Transverse colon (tissue), 4 donors: ENCODE measurements at regions not wholly inside any gene's neighbourhood (a gene's known extent, or its start where the extent isn't known, plus 50 kb on each side); places are given as distances from the start of the nearest gene placed in this dataset.
"Not testable (repeated sequence)": the region's sequence is repeated elsewhere in the genome, so short reads cannot be mapped to it uniquely, and the experiment has no call there.

Source experiments
- DNase-seq: peaks from one replicate; pipeline ENCODE4 v3.0.0-alpha.2; 2019
- H3K27ac ChIP-seq, 4 donors: fragments of 200-600 bp; sonication (generic); 2 replicates each; pipeline ENCODE4 v1.5.1; 2016 to 2018; ENCODE audit warnings: inconsistent platforms in 4 of 4
- H3K27me3 ChIP-seq: fragments of 200-600 bp; sonication (generic); 2 replicates; pipeline ENCODE4 v1.5.1; 2017; ENCODE audit warnings: inconsistent platforms
- H3K36me3 ChIP-seq, 4 donors: fragments of 200-600 bp; sonication (generic); 2 replicates each; pipeline ENCODE4 v1.5.1; 2017 to 2019; ENCODE audit warnings: inconsistent platforms in 4 of 4
- H3K4me1 ChIP-seq, 4 donors: fragments of 200-600 bp; sonication (generic); 2 replicates each; pipeline ENCODE4 v1.5.1; 2017 to 2020; ENCODE audit warnings: inconsistent platforms in 4 of 4
- H3K4me3 ChIP-seq, 4 donors: fragments of 200-600 bp; sonication (generic); 1 replicate in 1 of 4; 2 replicates in 3 of 4; pipeline versions ENCODE4 v1.5.1 to v1.6.1; 2017 to 2019; ENCODE audit warnings: inconsistent platforms in 4 of 4
- H3K9me3 ChIP-seq, 2 donors: fragments of 200-600 bp; sonication (generic); 2 replicates each; pipeline ENCODE4 v1.5.1; 2017 to 2019; ENCODE audit warnings: inconsistent platforms in 2 of 2
- CTCF ChIP-seq, 5 experiments: fragments of 200-600 bp in 3 of 5; fragments of 450-650 bp in 2 of 5; sonication (generic) in 3 of 5; IDR thresholded peaks; 1 replicate in 2 of 5; 2 replicates in 3 of 5; pipeline ENCODE4 v1.5.1; 2016 to 2017; ENCODE audit warnings: antibody characterized with exemption in 5 of 5, inconsistent platforms in 3 of 5, mild to moderate bottlenecking in 2 of 5, moderate library complexity in 1 of 5
- EP300 ChIP-seq: sonication (generic); formaldehyde crosslinking; IDR thresholded peaks from one replicate; pipeline ENCODE4 v1.6.1; 2017; ENCODE audit warnings: antibody characterized with exemption, low read depth
- POLR2A ChIP-seq: fragments of 450-650 bp; IDR thresholded peaks from one replicate; pipeline ENCODE4 v1.6.1; 2016; ENCODE audit warnings: antibody characterized with exemption, mild to moderate bottlenecking, moderate library complexity
- POLR2AphosphoS5 ChIP-seq, 3 donors: sonication (generic); formaldehyde crosslinking; IDR thresholded peaks; one replicate each; pipeline ENCODE4 v1.6.1; 2016; ENCODE audit warnings: antibody characterized with exemption in 3 of 3
- WGBS, 2 donors: methylation state at CpG; one replicate each; pipeline ENCODE4 v1.1.5; 2018; ENCODE audit warnings: low coverage in 1 of 2; 5-methylcytosine and 5-hydroxymethylcytosine counted together
- in situ Hi-C, 4 donors: fragments of 200-750 bp; cut with MboI; loops; one replicate each; pipeline versions ENCODE4 v1.15.0 to v1.15.1; 2017; ENCODE audit warnings: low sequenced_read_pairs in 3 of 4, low pct_ligation_motif_present in 1 of 4, low pct_unique_long_range_greater_than_20kb in 1 of 4
- intact Hi-C: fragments of 100-400 bp; cut with DNase I; formaldehyde crosslinking; loops from one replicate; pipeline ENCODE4 v1.15.1; 2023; ENCODE audit warnings: low total_unique reads

- Histone ChIP-seq H3K27ac (no peak overlapping the region), H3K4me3 (no peak overlapping the region), H3K36me3 (no peaks in the 10 kb centered on the region), H3K4me1 (no peaks in the 10 kb centered on the region), H3K27me3 (no peaks in the 10 kb centered on the region), H3K9me3 (peaks cover 0 to 3% of the 10 kb centered on the region in 2 donors)
- no peak for DNase-seq
- WGBS, 2 donors: 73 to 74% methylated on average over 1 of the region's 1 CpG
- TF ChIP-seq EP300 (no peak), CTCF (IDR thresholded peaks at IDR 0.05) (no peak), POLR2AphosphoS5 (IDR thresholded peaks at IDR 0.05) (no peak), POLR2A (no peak)
- intact Hi-C loops (no loop called here), in situ Hi-C loops (no loop called here)
Observed at GRCh38 chr5:101327816-101328215, 424.7 kb upstream of the ST8SIA4 start.

GRCh38 chr5:101326766-101327165 lies 423.7 kb upstream of the ST8SIA4 start:
- in situ Hi-C loops: no loop called here
- no peak for DNase-seq
- H3K36me3 ChIP-seq: no peaks in the 10 kb centered on the region
- H3K27me3 ChIP-seq: no peaks in the 10 kb centered on the region
- H3K9me3 ChIP-seq: peaks cover 0 to 3% of the 10 kb centered on the region in 2 donors
- TF ChIP-seq POLR2AphosphoS5 (IDR thresholded peaks at IDR 0.05) (no peak), CTCF (IDR thresholded peaks at IDR 0.05) (no peak), POLR2A (no peak), EP300 (no peak)
- no peaks in the 10 kb centered on the region for H3K4me1 ChIP-seq
- intact Hi-C loops: no loop called here
- no peak overlapping the region for H3K27ac ChIP-seq
- H3K4me3 ChIP-seq: no peak overlapping the region

GRCh38 chr5:101316401-101316800 lies 413.3 kb upstream of the ST8SIA4 start:
- H3K4me1 ChIP-seq, H3K27me3 ChIP-seq, in situ Hi-C loops, H3K27ac ChIP-seq, intact Hi-C loops, DNase-seq, H3K9me3 ChIP-seq, H3K4me3 ChIP-seq, H3K36me3 ChIP-seq: not testable (repeated sequence)
- 79 to 82% methylated on average over 6 to 7 of the region's 7 CpGs for WGBS, 2 donors

DNA sequence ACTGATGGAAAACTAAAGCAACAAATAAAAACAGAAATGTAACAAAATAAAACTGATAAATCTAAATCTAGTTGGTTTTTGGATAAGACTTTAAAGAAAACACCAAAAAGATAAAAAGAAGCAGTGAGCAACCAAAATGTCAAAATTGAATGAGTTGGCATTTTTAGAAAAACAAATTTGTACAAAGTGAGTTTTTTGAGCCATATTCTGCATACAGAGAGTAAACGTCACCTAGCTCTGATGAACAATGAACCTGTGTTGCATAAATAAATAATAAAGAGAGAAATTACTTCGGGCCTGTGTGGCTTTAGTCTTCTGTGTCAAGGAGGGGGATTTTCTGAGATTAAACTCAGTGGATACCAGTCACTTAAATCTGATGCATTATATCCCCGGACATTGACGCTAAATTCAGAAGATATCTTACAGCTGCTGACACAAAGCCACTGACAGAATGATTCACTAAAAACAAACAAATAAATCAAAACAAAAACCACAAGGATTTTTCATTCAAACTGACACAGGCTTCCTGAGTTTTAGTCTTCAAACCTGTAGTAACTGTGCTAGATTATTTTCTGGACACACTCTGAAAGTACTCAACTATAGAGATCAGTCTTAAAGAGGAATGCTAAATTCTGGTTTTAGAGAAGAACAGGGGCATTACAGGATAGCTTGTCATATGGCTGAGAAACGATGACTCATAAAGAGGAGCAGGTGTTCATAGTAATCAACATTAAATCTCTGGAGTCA lies 403.5 kb upstream of the ST8SIA4 start:
- no peaks in the 10 kb centered on the region for H3K9me3 ChIP-seq
- intact Hi-C loops (no loop called here), in situ Hi-C loops (no loop called here)
- TF ChIP-seq CTCF (IDR thresholded peaks at IDR 0.05) (no peak), EP300 (no peak), POLR2A (no peak), POLR2AphosphoS5 (IDR thresholded peaks at IDR 0.05) (no peak)
- H3K4me3 ChIP-seq: no peak overlapping the region
- no peak for DNase-seq
- no peak overlapping the region for H3K27ac ChIP-seq
- no peaks in the 10 kb centered on the region for H3K36me3 ChIP-seq
- H3K27me3 ChIP-seq: no peaks in the 10 kb centered on the region
- H3K4me1 ChIP-seq: peaks cover 0 to 6% (median 0%) of the 10 kb centered on the region in 4 donors
- WGBS, 2 donors: 33 to 40% methylated on average over 3 to 5 of the region's 5 CpGs

- intact Hi-C loops (no loop called here), in situ Hi-C loops (no loop called here)
- Histone ChIP-seq H3K9me3 (no peaks in the 10 kb centered on the region), H3K27ac (no peak overlapping the region), H3K4me3 (no peak overlapping the region), H3K36me3 (no peaks in the 10 kb centered on the region), H3K4me1 (no peaks in the 10 kb centered on the region), H3K27me3 (no peaks in the 10 kb centered on the region)
- TF ChIP-seq EP300: no peak
- no peak for TF ChIP-seq POLR2AphosphoS5 (IDR thresholded peaks at IDR 0.05)
- no peak for TF ChIP-seq CTCF (IDR thresholded peaks at IDR 0.05)
- TF ChIP-seq POLR2A: no peak
- DNase-seq: no peak
Observed at GRCh38 chr5:101296477-101296876, 393.4 kb upstream of the ST8SIA4 start.
